GM18507 (cell line): ENCODE measurements at regions not wholly inside any gene's neighbourhood (a gene's known extent, or its start where the extent isn't known, plus 50 kb on each side); places are given as distances from the start of the nearest gene placed in this dataset.
"Not testable (repeated sequence)": the region's sequence is repeated elsewhere in the genome, so short reads cannot be mapped to it uniquely, and the experiment has no call there.

ENCODE experiments used
- DNase-seq: peaks from one replicate; pipeline ENCODE4 v3.0.0; 2011; ENCODE audit warnings: low read depth; ENCODE audit not compliant: insufficient read length; ENCODE audit errors: extremely low spot score
- FAIRE-seq: peaks from 2 replicates; lab custom pipeline; 2011; peaks lifted over from hg19 to GRCh38; lab: Jason Lieb, UNC

- FAIRE-seq, result no peak
Measured at GRCh38 chr10:100659361-100660098, 85.9 kb upstream of the PAX2 start.

DNA sequence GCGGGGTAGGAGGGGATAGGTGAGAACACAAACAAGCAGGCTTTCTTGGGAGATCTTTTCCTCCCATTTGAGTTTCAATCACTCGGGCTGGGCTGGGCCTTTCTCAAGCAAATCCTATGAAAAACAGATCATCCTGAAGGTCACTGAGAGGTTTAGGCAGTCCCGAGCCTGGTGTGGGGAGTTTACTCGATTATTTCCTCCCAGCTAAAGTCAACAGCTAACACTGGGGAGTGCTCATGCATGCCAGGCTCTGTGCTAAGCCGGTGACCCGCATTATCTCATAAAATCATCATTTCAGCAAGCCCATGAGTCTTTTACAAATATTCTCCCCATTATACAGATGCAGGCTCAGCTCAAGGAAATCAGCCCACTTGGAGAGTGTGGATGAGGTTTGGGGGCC lies 85.0 kb upstream of the PAX2 start:
- FAIRE-seq (no peak), DNase-seq (no peak)

More at GRCh38 chr10:100659361-100660098, 85.9 kb upstream of the PAX2 start:
- DNase-seq, result no peak

- DNase-seq (no peak), FAIRE-seq (no peak)
Measured at GRCh38 chr10:100660945-100661344, 84.4 kb upstream of the PAX2 start.

DNA sequence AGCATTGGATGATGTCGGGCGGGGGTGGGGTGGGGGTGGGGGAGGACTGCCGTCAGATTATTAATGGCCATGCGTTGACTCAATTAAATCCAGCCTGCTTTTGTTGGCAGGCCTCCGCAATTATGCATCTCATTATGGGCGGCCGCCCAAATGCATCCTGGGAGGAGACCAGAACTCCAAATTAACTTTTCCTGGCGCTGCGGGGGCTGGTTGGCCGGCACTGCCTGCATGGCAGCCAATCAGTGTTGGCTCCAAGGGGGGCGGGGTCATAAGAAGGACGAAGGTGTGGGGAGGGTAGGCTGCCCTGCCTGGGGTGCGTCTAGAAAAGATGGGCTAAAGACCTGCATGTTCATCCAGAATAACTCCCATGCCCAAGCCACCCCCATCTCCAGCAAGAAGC lies 83.9 kb upstream of the PAX2 start:
- no peak for FAIRE-seq
- DNase-seq, result no peak

GRCh38 chr10:100662067-100662466 lies 83.3 kb upstream of the PAX2 start:
- FAIRE-seq (no peak), DNase-seq (no peak)

DNA sequence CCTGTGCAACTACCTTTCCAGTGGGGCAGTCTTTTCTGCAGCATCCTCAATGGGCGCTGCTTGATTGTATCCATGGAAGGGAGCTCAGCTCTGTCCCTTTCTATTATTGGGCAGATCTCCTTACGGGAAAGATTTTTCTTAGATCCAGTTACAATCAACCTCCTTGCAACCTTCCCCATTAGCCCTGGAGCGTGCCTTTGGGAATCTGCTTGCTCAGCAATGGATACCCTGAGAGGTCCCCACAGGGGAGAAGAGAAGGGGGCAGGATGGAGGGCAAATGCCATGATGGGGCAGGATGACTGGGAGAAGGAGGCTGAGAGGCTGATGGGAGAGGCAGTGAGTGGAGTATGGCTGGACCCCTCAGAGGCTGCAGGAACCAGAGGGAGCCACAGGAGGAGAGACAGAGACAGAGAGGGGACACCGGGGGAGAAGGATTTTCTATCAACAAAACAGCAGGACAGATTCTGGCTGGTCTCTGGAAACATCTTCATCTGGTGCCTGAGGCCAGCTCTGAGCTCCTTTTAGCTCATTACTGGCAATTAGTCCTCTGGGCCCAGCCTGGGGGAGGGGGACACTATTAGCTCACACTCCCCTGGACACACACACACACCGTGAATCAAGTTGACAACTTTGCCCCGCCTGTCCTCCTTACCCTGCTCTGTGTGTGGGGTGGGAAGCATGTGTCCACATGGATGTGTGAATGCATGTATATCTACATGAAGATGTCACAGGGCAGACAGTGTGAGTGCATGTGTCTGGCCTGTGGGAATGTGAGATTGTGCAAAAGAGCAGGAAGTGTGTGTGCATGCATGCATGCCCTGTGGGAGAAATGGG lies 80.8 kb upstream of the PAX2 start:
- no peak for DNase-seq
- no peak for FAIRE-seq

- not testable (repeated sequence) for FAIRE-seq, DNase-seq
Measured at GRCh38 chr10:100666634-100667033, 78.7 kb upstream of the PAX2 start.

- DNase-seq (no peak), FAIRE-seq (no peak)
Measured at GRCh38 chr10:100669616-100670015, 75.8 kb upstream of the PAX2 start.

GRCh38 chr10:100670368-100670767 lies 75.0 kb upstream of the PAX2 start:
- FAIRE-seq, result no peak

DNA sequence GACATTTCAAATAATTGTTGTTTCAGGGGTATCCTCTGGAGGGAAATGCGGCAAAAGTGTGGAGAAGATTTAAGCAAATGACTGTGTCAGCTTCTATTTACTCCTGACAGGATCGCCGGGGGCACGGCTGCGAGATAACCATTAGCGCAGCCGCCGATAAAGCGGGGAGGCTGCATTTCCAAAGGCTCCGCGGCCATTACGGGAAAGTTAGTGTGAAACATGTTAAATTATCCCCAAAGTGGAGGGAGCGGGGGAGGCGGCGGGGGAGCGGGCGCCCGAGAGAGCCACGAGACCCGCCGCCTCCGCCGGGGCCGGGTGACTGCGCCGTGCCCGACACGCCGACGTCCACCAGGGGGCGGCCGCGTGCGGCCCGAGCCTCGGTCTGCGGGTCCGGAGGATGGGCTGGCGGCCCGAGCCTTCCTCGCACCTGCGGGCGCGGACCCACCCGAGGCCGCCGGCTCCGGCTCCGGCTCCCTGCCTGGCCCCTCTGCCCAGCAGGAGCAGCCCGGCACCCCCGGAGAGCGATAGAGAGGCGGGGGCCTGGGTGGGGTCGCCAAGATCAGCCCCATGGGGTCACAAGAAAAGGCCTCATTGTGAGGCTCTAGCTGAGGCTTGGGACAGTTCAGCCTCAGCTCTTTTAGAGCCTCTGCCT lies 74.4 kb upstream of the PAX2 start:
- DNase-seq (peak; percentile 61), FAIRE-seq (no peak)

More at GRCh38 chr10:100670368-100670767, 75.0 kb upstream of the PAX2 start:
- no peak for DNase-seq

- DNase-seq (no peak), FAIRE-seq (no peak)
Measured at GRCh38 chr10:100672199-100672598, 73.2 kb upstream of the PAX2 start.

GRCh38 chr10:100677290-100677945 lies 68.0 kb upstream of the PAX2 start:
- DNase-seq (no peak), FAIRE-seq (no peak)

GRCh38 chr10:100679327-100679726 lies 66.1 kb upstream of the PAX2 start:
- no peak for DNase-seq
- no peak for FAIRE-seq

- DNase-seq, result no peak
- no peak for FAIRE-seq
Measured at GRCh38 chr10:100683004-100683403, 62.4 kb upstream of the PAX2 start.

GRCh38 chr10:100683545-100684300 lies 61.7 kb upstream of the PAX2 start:
- FAIRE-seq (no peak), DNase-seq (no peak)

GRCh38 chr10:100684688-100685235 lies 60.6 kb upstream of the PAX2 start:
- no peak for FAIRE-seq
- no peak for DNase-seq

GRCh38 chr10:100685331-100685730 lies 60.1 kb upstream of the PAX2 start:
- DNase-seq (no peak), FAIRE-seq (no peak)

DNA sequence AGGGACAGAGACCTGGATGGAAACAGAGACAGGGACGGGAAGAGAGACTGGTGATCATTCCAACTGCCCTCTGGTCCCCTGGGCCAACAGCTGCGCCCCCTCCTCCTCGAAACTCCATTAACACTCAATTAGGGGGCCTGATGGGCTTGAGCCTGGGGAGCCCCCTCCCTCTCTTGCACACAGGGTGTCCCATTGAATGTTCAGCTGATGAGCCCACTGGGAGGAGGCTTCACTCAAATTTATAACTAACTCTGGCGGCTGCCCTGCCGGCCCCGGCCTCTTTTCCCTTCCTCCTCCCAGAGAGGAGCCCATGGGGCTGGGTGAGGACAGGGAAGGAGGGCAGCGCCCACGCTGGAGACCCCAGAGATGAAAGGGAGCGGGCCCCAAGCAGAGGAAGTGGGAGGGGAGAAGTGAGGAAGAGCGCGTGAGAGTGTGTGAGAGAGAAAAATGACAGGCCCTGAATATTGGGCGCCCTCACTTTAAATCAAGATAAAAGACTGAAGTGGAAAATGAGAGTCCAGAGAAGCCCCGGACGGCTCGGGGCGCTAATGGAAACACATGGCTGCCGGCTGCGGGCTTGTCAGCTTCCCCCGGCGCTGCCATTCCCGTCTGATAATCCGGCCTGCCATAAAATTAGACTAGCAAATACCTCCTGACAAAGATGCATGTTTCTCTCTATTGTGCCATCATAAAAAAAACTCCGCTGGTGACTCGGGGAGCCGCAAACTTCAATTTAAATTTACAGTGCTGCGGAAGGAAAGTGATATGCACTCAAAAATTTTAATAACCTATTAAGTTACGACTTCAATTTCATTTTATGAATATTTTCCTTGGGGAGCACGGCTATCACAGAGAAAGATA lies 58.0 kb upstream of the PAX2 start:
- FAIRE-seq, result no peak
- no peak for DNase-seq
